Mesothelial cell of epicardium (in vitro differentiated cells): ENCODE measurements at regions not wholly inside any gene's neighbourhood (a gene's known extent, or its start where the extent isn't known, plus 50 kb on each side); places are given as distances from the start of the nearest gene placed in this dataset.

Experiments
- DNase-seq, 2 experiments: peaks; one replicate each; pipeline ENCODE4 v3.0.0; 2021; ENCODE audit warnings: low spot score in 2 of 2; ENCODE audit not compliant: unreplicated experiment in 2 of 2
- H3K27ac Mint-ChIP-seq: 2 replicates; pipeline ENCODE4 v1.8.0; 2021; ENCODE audit warnings: mixed read lengths
- H3K27me3 Mint-ChIP-seq: 2 replicates; pipeline ENCODE4 v1.8.0; 2021; ENCODE audit warnings: low read depth, mixed read lengths
- H3K36me3 Mint-ChIP-seq: 2 replicates; pipeline ENCODE4 v1.8.0; 2021; ENCODE audit warnings: mixed read lengths
- H3K4me1 Mint-ChIP-seq: 2 replicates; pipeline ENCODE4 v1.8.0; 2021; ENCODE audit warnings: mixed read lengths
- H3K4me3 Mint-ChIP-seq: 2 replicates; pipeline ENCODE4 v1.8.0; 2021; ENCODE audit warnings: mild to moderate bottlenecking, moderate library complexity, mixed read lengths
- H3K9me3 Mint-ChIP-seq: 2 replicates; pipeline ENCODE4 v1.8.0; 2021; ENCODE audit warnings: mixed read lengths
- CTCF ChIP-seq: fragments of 200-600 bp; sonication (generic); IDR thresholded peaks from one replicate; pipeline ENCODE4 v1.5.0; 2021; ENCODE audit warnings: antibody characterized with exemption; ENCODE audit not compliant: unreplicated experiment

- Mint-ChIP-seq H3K4me3 (no peak overlapping the region), H3K36me3 (no peaks in the 10 kb centered on the region), H3K27me3 (no peaks in the 10 kb centered on the region), H3K9me3 (no peaks in the 10 kb centered on the region), H3K27ac (no peak overlapping the region), H3K4me1 (no peaks in the 10 kb centered on the region)
- DNase-seq, result no peak
- TF ChIP-seq CTCF, result no peak
Measured at GRCh38 chrX:124524852-124525251, 178.5 kb downstream of the SH2D1A start.

- no peaks in the 10 kb centered on the region for H3K4me1 Mint-ChIP-seq
- no peaks in the 10 kb centered on the region for H3K9me3 Mint-ChIP-seq
- no peak for DNase-seq
- H3K4me3 Mint-ChIP-seq, result no peak overlapping the region
- H3K36me3 Mint-ChIP-seq, result no peaks in the 10 kb centered on the region
- H3K27ac Mint-ChIP-seq, result no peak overlapping the region
- no peak for TF ChIP-seq CTCF
- H3K27me3 Mint-ChIP-seq, result peaks cover 11% of the 10 kb centered on the region
Measured at GRCh38 chrX:124529786-124530185, 183.4 kb downstream of the SH2D1A start.

DNA sequence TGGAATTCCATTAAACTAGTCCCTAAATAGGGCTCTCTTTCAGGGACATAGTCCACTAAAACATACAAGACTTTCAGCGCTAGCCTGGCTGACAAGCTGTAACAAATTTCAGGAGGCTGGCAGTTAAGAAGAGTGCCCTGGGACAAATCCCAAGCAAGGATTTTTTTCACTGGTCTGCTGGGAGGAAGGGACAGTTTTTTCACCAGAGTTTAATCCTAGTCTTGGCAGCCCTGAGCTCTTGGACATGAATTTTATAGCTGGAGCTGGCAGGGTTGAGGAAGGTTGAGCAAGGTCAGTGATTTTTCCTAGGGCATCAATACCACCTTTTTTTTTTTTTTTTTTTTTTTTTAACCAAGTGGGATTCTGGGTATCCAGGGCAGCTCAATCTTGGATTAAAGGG is 184.4 kb downstream of the SH2D1A start:
- no peak for TF ChIP-seq CTCF
- no peak overlapping the region for H3K4me3 Mint-ChIP-seq
- no peaks in the 10 kb centered on the region for H3K9me3 Mint-ChIP-seq
- H3K36me3 Mint-ChIP-seq, result no peaks in the 10 kb centered on the region
- no peak overlapping the region for H3K27ac Mint-ChIP-seq
- no peaks in the 10 kb centered on the region for H3K4me1 Mint-ChIP-seq
- H3K27me3 Mint-ChIP-seq, result peaks cover 13% of the 10 kb centered on the region
- DNase-seq, result no peak

DNA sequence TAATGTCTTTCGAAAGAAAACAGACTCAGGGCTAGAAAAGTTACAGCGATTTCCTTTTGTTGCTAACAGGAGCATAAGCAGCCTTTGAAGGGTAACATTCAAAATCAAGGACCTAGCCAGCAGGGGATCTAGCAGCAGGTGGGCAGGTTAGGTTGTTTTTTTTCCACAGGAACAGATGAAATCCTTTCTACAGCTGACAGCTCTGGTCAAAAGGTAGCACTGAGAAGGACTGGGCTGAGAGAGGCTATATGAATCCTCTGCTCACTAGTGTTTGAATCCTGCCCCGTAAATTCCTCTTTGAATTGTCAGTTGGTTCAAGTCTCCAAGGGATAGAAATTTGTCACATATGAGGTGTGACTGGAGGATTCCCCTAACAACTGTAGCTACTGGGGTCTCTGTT is 188.2 kb downstream of the SH2D1A start:
- Mint-ChIP-seq H3K27ac (no peak overlapping the region), H3K27me3 (peaks cover 13% of the 10 kb centered on the region), H3K4me3 (no peak overlapping the region), H3K9me3 (no peaks in the 10 kb centered on the region), H3K36me3 (no peaks in the 10 kb centered on the region), H3K4me1 (no peaks in the 10 kb centered on the region)
- TF ChIP-seq CTCF, result no peak
- no peak for DNase-seq

GRCh38 chrX:124540474-124540873 is 194.1 kb downstream of the SH2D1A start:
- Mint-ChIP-seq H3K36me3 (no peaks in the 10 kb centered on the region), H3K27me3 (no peaks in the 10 kb centered on the region), H3K9me3 (peaks cover 8% of the 10 kb centered on the region), H3K4me1 (no peaks in the 10 kb centered on the region), H3K27ac (no peak overlapping the region), H3K4me3 (no peak overlapping the region)
- DNase-seq, result no peak
- TF ChIP-seq CTCF, result no peak

DNA sequence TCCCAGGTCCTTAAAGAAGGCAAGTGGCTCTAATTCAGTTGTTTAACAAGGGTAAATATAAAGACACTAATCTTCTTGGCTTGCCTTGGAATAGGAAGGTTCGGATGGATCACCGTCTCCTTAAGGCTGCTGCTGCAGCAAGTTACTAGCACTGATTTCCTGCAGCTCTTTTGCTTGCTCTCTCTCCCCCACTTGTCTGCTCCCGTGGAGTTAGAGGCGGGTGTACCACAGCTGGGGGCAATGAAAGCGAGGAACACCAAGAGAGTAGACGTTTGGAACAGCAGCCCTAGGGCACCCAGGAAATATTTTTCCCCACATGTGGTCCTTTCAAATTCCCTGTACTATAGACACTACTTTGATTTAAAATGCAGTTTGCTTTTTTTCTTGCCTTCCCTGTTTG is 202.2 kb downstream of the SH2D1A start:
- Mint-ChIP-seq H3K4me3 (no peak overlapping the region), H3K27me3 (no peaks in the 10 kb centered on the region), H3K27ac (no peak overlapping the region), H3K9me3 (no peaks in the 10 kb centered on the region), H3K36me3 (no peaks in the 10 kb centered on the region), H3K4me1 (peaks cover 18% of the 10 kb centered on the region)
- no peak for DNase-seq
- no peak for TF ChIP-seq CTCF
